ENCODE measurements at regions not wholly inside any gene's neighbourhood (a gene's known extent, or its start where the extent isn't known, plus 50 kb on each side); places are given as distances from the start of the nearest gene placed in this dataset.

DNA sequence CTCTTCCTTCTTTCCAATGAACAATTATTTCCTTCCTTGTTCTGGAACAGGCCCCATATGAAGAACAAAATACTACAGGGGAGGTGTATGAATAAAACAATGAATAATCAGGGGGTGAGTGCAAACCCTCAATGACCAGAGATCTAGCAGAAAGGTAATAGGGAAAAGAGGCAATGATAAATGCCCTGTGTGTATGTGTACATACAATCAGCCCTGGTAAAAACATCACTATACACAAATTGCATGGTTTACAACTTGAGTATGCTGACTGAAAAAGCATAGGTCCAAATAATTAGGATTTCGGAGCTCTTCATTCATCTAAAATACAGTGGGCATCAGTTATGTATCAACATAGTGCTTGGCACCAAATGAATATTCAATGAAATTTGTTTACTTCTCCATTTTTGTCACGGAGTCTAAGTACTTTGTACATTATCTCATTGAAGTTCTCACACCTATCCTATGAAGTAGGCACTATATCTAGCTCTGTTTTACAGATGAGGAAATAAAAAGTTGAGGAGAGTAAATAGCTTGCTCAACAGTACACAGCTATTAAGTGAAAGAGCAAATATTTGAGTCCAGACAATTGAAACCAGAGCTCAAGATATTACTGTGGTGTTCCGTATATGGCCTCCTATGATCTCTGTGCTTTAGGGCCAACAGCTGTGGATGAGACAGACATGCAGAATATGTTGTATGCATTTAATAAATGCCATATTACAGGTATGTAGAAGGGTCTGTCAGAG, 1065.4 kb downstream of the SORCS3 start:
- TF ChIP-seq CTCF (IDR thresholded peaks at IDR 0.05; ENCODE audit: poor library complexity), result no peak
- TF ChIP-seq EZH2 (IDR thresholded peaks at IDR 0.05; ENCODE audit: borderline replicate concordance), result no peak
